ENCODE measurements at regions not wholly inside any gene's neighbourhood (a gene's known extent, or its start where the extent isn't known, plus 50 kb on each side); places are given as distances from the start of the nearest gene placed in this dataset.

- ChIA-PET RAD21 (ENCODE audit: unreplicated experiment) (interaction anchor here (0.8 to 2.5 kb wide), 7 partner anchors 15 to 442 kb away, joined by 3 to 7 read pairs (median 4); no protein-coding TSS in a partner anchor), CTCF (interaction anchor here (1.0 to 1.2 kb wide), 2 partner anchors 9 to 19 kb away, joined by 3 read pairs; no protein-coding TSS in a partner anchor), POLR2A (interaction anchor here (0.5 kb wide), 1 partner anchor 35 kb away, joined by 3 read pairs; no protein-coding TSS in a partner anchor), SMC1A (ENCODE audit: uncharacterized antibody, unreplicated experiment) (interaction anchor here (0.6 to 2.3 kb wide), 15 partner anchors 11 to 1035 kb away, joined by 3 to 8 read pairs (median 3); no protein-coding TSS in a partner anchor)
- no peak overlapping the region for H3K4me3 ChIP-seq
- intact Hi-C loops (cut with micrococcal nuclease; ENCODE audit: unreplicated experiment), result no loop called here
- no peaks in the 10 kb centered on the region for H3K27me3 ChIP-seq (replicated peaks in 1 of 2; ENCODE audit: control insufficient read depth in 2 of 2, insufficient read depth in 2 of 2, low read length in 1 of 2)
- no peak for DNase-seq (ENCODE audit: low read depth, low spot score)
- no peak overlapping the region for H3K4me2 ChIP-seq (ENCODE audit: control insufficient read depth, insufficient read depth)
- no peak overlapping the region for H2AFZ ChIP-seq (ENCODE audit: control insufficient read depth, low read depth, low read length)
- ATAC-seq, result no peak
- H3K27ac ChIP-seq (ENCODE audit: control insufficient read depth, insufficient read depth), result no peak overlapping the region
- no peaks in the 10 kb centered on the region for H3K79me2 ChIP-seq (ENCODE audit: control insufficient read depth, insufficient read depth, low read length)
- FAIRE-seq, result no peak
- in situ Hi-C loops (cut with MboI), result no loop called here
- H3K4me1 ChIP-seq (ENCODE audit: control insufficient read depth, insufficient read depth, low read length), result peaks cover 9% of the 10 kb centered on the region
- WGBS (ENCODE audit: insufficient coverage, insufficient replicate concordance, low lambda C conversion rate, missing lambda C conversion rate), result 96% methylated on average over 8 of the region's 8 CpGs
- H3K9ac ChIP-seq (ENCODE audit: control insufficient read depth, insufficient read depth, low read length), result no peak overlapping the region
- H3K36me3 ChIP-seq (ENCODE audit: control insufficient read depth in 2 of 2, insufficient read depth in 2 of 2, low read length in 1 of 2), result no peaks in the 10 kb centered on the region
- H4K20me1 ChIP-seq (ENCODE audit: control insufficient read depth, insufficient read depth), result no peaks in the 10 kb centered on the region
- H3K9me3 ChIP-seq (replicated peaks; ENCODE audit: control insufficient read depth, insufficient read depth, low read length), result no peaks in the 10 kb centered on the region
- BruUV-seq (replicated peaks), result no TSS peak
- TF ChIP-seq ZBTB33 (IDR thresholded peaks at IDR 0.05), result no peak
- TF ChIP-seq ZBTB40 (IDR thresholded peaks at IDR 0.05; ENCODE audit: borderline replicate concordance), result no peak
- TF ChIP-seq POLR2AphosphoS2 (IDR thresholded peaks at IDR 0.05; ENCODE audit: low read depth, low read length), result no peak
- TF ChIP-seq KAT2A (conservative IDR thresholded peaks at IDR 0.05; ENCODE audit: control insufficient read depth, low read depth, low read length), result no peak
- no peak for TF ChIP-seq PKNOX1 (IDR thresholded peaks at IDR 0.05)
- TF ChIP-seq KLF5 (IDR thresholded peaks at IDR 0.05; ENCODE audit: partially characterized antibody), result no peak
- TF ChIP-seq JUND (IDR thresholded peaks at IDR 0.05; ENCODE audit: low read depth, low read length), result no peak
- TF ChIP-seq RAD21 (IDR thresholded peaks at IDR 0.05; ENCODE audit: insufficient read depth, low read depth, low read length), result no peak
- TF ChIP-seq SUZ12 (IDR thresholded peaks at IDR 0.05; ENCODE audit: unreplicated experiment), result no peak
- no peak for TF ChIP-seq ATF2 (IDR thresholded peaks at IDR 0.05; ENCODE audit: low read length)
- no peak for TF ChIP-seq ZNF687 (IDR thresholded peaks at IDR 0.05)
Observed at GRCh38 chr6:15170126-15170525, 75.7 kb upstream of the JARID2 start.

Measured in GM12878 (cell line).